K562 (cell line): ENCODE measurements at regions not wholly inside any gene's neighbourhood (a gene's known extent, or its start where the extent isn't known, plus 50 kb on each side); places are given as distances from the start of the nearest gene placed in this dataset.

Experiments
- ATAC-seq: fragments of 200-7000 bp; cut with Tn5 transposase; 3 replicates; pipeline ENCODE4 v1.9.1; 2020; ENCODE audit warnings: moderate library complexity
- BruUV-seq: library from RNA; stranded (reverse); fragments of 400-500 nt; replicated peaks from 2 replicates; lab custom pipeline; 2021; lab: Mats Ljungman, UMichigan
- CTCF ChIA-PET: fragments of 300-600 bp; formaldehyde crosslinking; extraction: SDS; loops from one replicate; lab custom pipeline; 2021; ENCODE audit warnings: low intra/inter-chr PET ratio; lab: Yijun Ruan, JAX
- POLR2A ChIA-PET: fragments of 300-600, 350-650 bp; sonication (Branson Sonifier 250); formaldehyde crosslinking; extraction: SDS; loops from one replicate; lab custom pipeline; 2021; ENCODE audit warnings: antibody characterized with exemption, inconsistent platforms; lab: Yijun Ruan, JAX
- DNase-seq, 4 experiments: peaks; one replicate each; pipeline versions ENCODE4 v3.0.0 to v3.0.0-alpha.2; 2011 to 2018; ENCODE audit warnings: low spot score in 3 of 4, mixed read lengths in 3 of 4; ENCODE audit errors: extremely low read depth in 1 of 4
- FAIRE-seq: peaks from 2 replicates; lab custom pipeline; 2011; peaks lifted over from hg19 to GRCh38; lab: Jason Lieb, UNC
- H2AFZ ChIP-seq: 2 replicates; pipeline ENCODE4 v1.6.0; 2011; ENCODE audit warnings: low read depth, low read length, control low read depth, inconsistent platforms
- H3K27ac ChIP-seq: fragments of 200-600 bp; 3 replicates; pipeline ENCODE4 v1.8.0; 2011; ENCODE audit warnings: low read depth, mild to moderate bottlenecking, control low read depth, inconsistent platforms, low read length, moderate library complexity, mixed read lengths; ENCODE audit errors: extremely low read depth
- H3K27me3 ChIP-seq, 2 experiments: fragments of 300-600 bp in 1 of 2; 2 replicates in 1 of 2; 3 replicates in 1 of 2; pipeline versions ENCODE4 v1.6.0 to v1.8.0; 2011; ENCODE audit warnings: inconsistent platforms in 2 of 2, low read length in 2 of 2, mild to moderate bottlenecking in 1 of 2, mixed read lengths in 1 of 2, moderate library complexity in 1 of 2; ENCODE audit not compliant: control insufficient read depth in 2 of 2, insufficient read depth in 2 of 2
- H3K36me3 ChIP-seq: fragments of 300-600 bp; 3 replicates; pipeline ENCODE4 v1.8.0; 2011; ENCODE audit warnings: mild to moderate bottlenecking, low read length, inconsistent platforms; ENCODE audit not compliant: control insufficient read depth, insufficient read depth
- H3K4me1 ChIP-seq, 2 experiments: fragments of 200-600 bp in 1 of 2; replicated peaks in 1 of 2; 2 replicates in 1 of 2; 3 replicates in 1 of 2; pipeline versions ENCODE4 v1.5.1 to v1.8.0; 2011; ENCODE audit warnings: inconsistent platforms in 2 of 2, low read length in 2 of 2, mild to moderate bottlenecking in 1 of 2, mixed read lengths in 1 of 2, moderate library complexity in 1 of 2; ENCODE audit not compliant: control insufficient read depth in 2 of 2, insufficient read depth in 2 of 2
- H3K4me2 ChIP-seq: 2 replicates; pipeline ENCODE4 v1.6.1; 2011; ENCODE audit warnings: low read length, control low read depth, inconsistent platforms, mixed read lengths; ENCODE audit not compliant: insufficient read depth
- H3K4me3 ChIP-seq: fragments of 200-600 bp; sonication (generic), shearing (Covaris generic); 2 replicates; pipeline ENCODE4 v1.5.1; 2016; ENCODE audit warnings: control low read depth, inconsistent platforms
- H3K79me2 ChIP-seq: fragments of 200-600 bp; 3 replicates; pipeline ENCODE4 v1.8.0; 2011; ENCODE audit warnings: low read length, inconsistent platforms; ENCODE audit not compliant: control insufficient read depth, insufficient read depth
- H3K9ac ChIP-seq, 2 experiments: 2 replicates each; pipeline versions ENCODE4 v1.6.0 to v1.6.1; 2011; ENCODE audit warnings: low read depth in 2 of 2, low read length in 2 of 2, control low read depth in 1 of 2, inconsistent platforms in 1 of 2, mild to moderate bottlenecking in 1 of 2, mixed read lengths in 1 of 2; ENCODE audit not compliant: insufficient read depth in 1 of 2
- H3K9me1 ChIP-seq: one replicate; pipeline ENCODE4 v1.6.0; 2011; ENCODE audit warnings: inconsistent platforms, mild to moderate bottlenecking, low read length, moderate library complexity; ENCODE audit not compliant: control insufficient read depth, insufficient read depth
- H3K9me3 ChIP-seq: replicated peaks from 2 replicates; pipeline ENCODE4 v1.5.1; 2011; ENCODE audit warnings: low read depth, low read length, inconsistent platforms; ENCODE audit not compliant: control insufficient read depth, insufficient read depth
- H4K20me1 ChIP-seq: replicated peaks from 2 replicates; pipeline ENCODE4 v1.6.1; 2011; ENCODE audit warnings: low read length, inconsistent platforms, mixed read lengths; ENCODE audit not compliant: control insufficient read depth, insufficient read depth
- BACH1 ChIP-seq: fragments of 200-800 bp; sonication (Bioruptor generic); IDR thresholded peaks from 2 replicates; pipeline ENCODE4 v1.6.1; 2016; ENCODE audit warnings: missing genetic modification characterization, missing compliant biosample characterization
- CHCHD3 ChIP-seq: fragments of 250-450 bp; sonication (Bioruptor Pico); IDR thresholded peaks from 2 replicates; pipeline ENCODE4 v2.1.2; 2022; ENCODE audit warnings: mild to moderate bottlenecking
- CHD2 ChIP-seq: IDR thresholded peaks from 2 replicates; pipeline ENCODE4 v1.6.1; 2011; ENCODE audit warnings: low read depth, low read length
- ETV1 ChIP-seq: fragments of 450-650 bp; conservative IDR thresholded peaks from 2 replicates; pipeline ENCODE4 v1.6.1; 2016; ENCODE audit warnings: missing genetic modification characterization, control low read depth, low read depth, missing compliant biosample characterization
- MXI1 ChIP-seq: IDR thresholded peaks from 2 replicates; pipeline ENCODE4 v1.6.1; 2011; ENCODE audit warnings: low read depth, mild to moderate bottlenecking, improper control_type of control experiment, low read length
- PREB ChIP-seq: sonication (generic); formaldehyde crosslinking; IDR thresholded peaks from 2 replicates; pipeline ENCODE4 v1.8.1; 2023; ENCODE audit warnings: mild to moderate bottlenecking, missing genetic modification reagents
- RB1 ChIP-seq: fragments of 450-650 bp; IDR thresholded peaks from 2 replicates; pipeline ENCODE4 v1.6.1; 2017; ENCODE audit warnings: low read depth, mild to moderate bottlenecking
- RFX5 ChIP-seq: IDR thresholded peaks from 2 replicates; pipeline ENCODE4 v1.6.1; 2011; ENCODE audit warnings: low read depth, mild to moderate bottlenecking, improper control_type of control experiment, low read length
- TAF7 ChIP-seq: fragments of 450-650 bp; IDR thresholded peaks from 2 replicates; pipeline ENCODE4 v1.6.1; 2016; ENCODE audit warnings: missing genetic modification characterization, missing compliant biosample characterization
- TGIF2 ChIP-seq: sonication (generic); formaldehyde crosslinking; IDR thresholded peaks from 2 replicates; pipeline ENCODE4 v1.8.1; 2022; ENCODE audit warnings: mild to moderate bottlenecking, missing genetic modification reagents, moderate library complexity
- ZC3H8 ChIP-seq: fragments of 450-650 bp; IDR thresholded peaks from 2 replicates; pipeline ENCODE4 v1.6.1; 2017
- ZNF431 ChIP-seq: sonication (generic); formaldehyde crosslinking; IDR thresholded peaks from 2 replicates; pipeline ENCODE4 v1.8.0; 2022; ENCODE audit warnings: mild to moderate bottlenecking, missing genetic modification reagents
- ZNF780A ChIP-seq: fragments of 250-450 bp; sonication (Bioruptor Pico); IDR thresholded peaks from 2 replicates; pipeline ENCODE4 v1.5.0; 2021; ENCODE audit warnings: mild to moderate bottlenecking
- WGBS: fragments of 100-300 bp; shearing (Covaris generic); methylation state at CpG from one replicate; pipeline ENCODE4 v1.1.6; 2016; ENCODE audit warnings: low coverage, mixed read lengths; ENCODE audit not compliant: insufficient coverage; ENCODE audit errors: missing lambda C conversion rate; 5-methylcytosine and 5-hydroxymethylcytosine counted together
- in situ Hi-C: fragments of 300-500 bp; cut with MboI; formaldehyde crosslinking; loops from 4 replicates; pipeline ENCODE4 v1.15.0; 2018; ENCODE audit warnings: inconsistent platforms, mixed read lengths
- intact Hi-C: fragments of 100-400 bp; cut with micrococcal nuclease; formaldehyde crosslinking; loops from 2 replicates; pipeline ENCODE4 v1.14.2; 2022

- Histone ChIP-seq H3K4me3 (no peak overlapping the region), H3K27me3 (no peaks in the 10 kb centered on the region), H3K79me2 (no peaks in the 10 kb centered on the region), H3K4me2 (no peak overlapping the region), H3K9me1 (no peaks in the 10 kb centered on the region), H3K27ac (no peak overlapping the region), H3K36me3 (no peaks in the 10 kb centered on the region), H3K9ac (no peak overlapping the region), H2AFZ (no peak overlapping the region), H3K4me1 (no peaks in the 10 kb centered on the region), H4K20me1 (no peaks in the 10 kb centered on the region)
- POLR2A ChIA-PET: no interaction called here
- in situ Hi-C loops: no loop called here
- CTCF ChIA-PET: no interaction called here
- WGBS: 2% methylated on average over 4 of the region's 4 CpGs
- intact Hi-C loops: no loop called here
- no peak for DNase-seq
- BruUV-seq: no TSS peak
- no peak for TF ChIP-seq PREB (CRISPR knock-in tag)
- TF ChIP-seq ZNF780A (CRISPR knock-in tag): no peak
- TF ChIP-seq RFX5: no peak
- TF ChIP-seq ZNF431 (CRISPR knock-in tag): no peak
- no peak for TF ChIP-seq ETV1 (tag)
- no peak for TF ChIP-seq RB1
- TF ChIP-seq TAF7: no peak
- TF ChIP-seq MXI1: no peak
- TF ChIP-seq BACH1 (tag): no peak
- TF ChIP-seq CHCHD3 (CRISPR knock-in tag): no peak
- TF ChIP-seq ZC3H8: no peak
- no peak for TF ChIP-seq CHD2
- no peak for TF ChIP-seq TGIF2 (CRISPR knock-in tag)
- TF ChIP-seq, all 486 proteins: peak for 0
- no peak for ATAC-seq
- no peaks in the 10 kb centered on the region; the same call in 1 of the 2 replicates for H3K9me3 ChIP-seq
- FAIRE-seq: no peak
These were observed 238.4 kb downstream of the CMPK2 start for GRCh38 chr2:6627316-6627715.
